Skeletal muscle tissue (tissue), 3 donors: ENCODE measurements at regions not wholly inside any gene's neighbourhood (a gene's known extent, or its start where the extent isn't known, plus 50 kb on each side); places are given as distances from the start of the nearest gene placed in this dataset.
"Not testable (repeated sequence)": the region's sequence is repeated elsewhere in the genome, so short reads cannot be mapped to it uniquely, and the experiment has no call there.

ENCODE experiments used
- H3K27ac ChIP-seq: one replicate; pipeline ENCODE4 v1.7.0; 2013; ENCODE audit warnings: mild to moderate bottlenecking, low read depth, low read length, inconsistent platforms
- H3K27me3 ChIP-seq, 3 donors: one replicate each; pipeline ENCODE4 v1.7.0; 2013; ENCODE audit warnings: low read length in 3 of 3; ENCODE audit not compliant: control insufficient read depth in 3 of 3, insufficient read depth in 3 of 3
- H3K36me3 ChIP-seq, 3 donors: one replicate each; pipeline ENCODE4 v1.7.0; 2013; ENCODE audit warnings: low read length in 3 of 3; ENCODE audit not compliant: control insufficient read depth in 3 of 3, insufficient read depth in 3 of 3
- H3K4me1 ChIP-seq, 3 donors: one replicate each; pipeline ENCODE4 v1.7.0; 2013; ENCODE audit warnings: low read length in 3 of 3, mild to moderate bottlenecking in 3 of 3; ENCODE audit not compliant: control insufficient read depth in 3 of 3, insufficient read depth in 3 of 3
- H3K4me3 ChIP-seq, 3 donors: one replicate each; pipeline ENCODE4 v1.7.0; 2013; ENCODE audit warnings: low read length in 3 of 3
- H3K9ac ChIP-seq, 3 donors: one replicate each; pipeline ENCODE4 v1.7.0; 2013; ENCODE audit warnings: low read length in 3 of 3, mild to moderate bottlenecking in 3 of 3, moderate library complexity in 2 of 3, low read depth in 1 of 3
- H3K9me3 ChIP-seq, 3 donors: one replicate each; pipeline ENCODE4 v1.7.0; 2013; ENCODE audit warnings: low read length in 3 of 3; ENCODE audit not compliant: control insufficient read depth in 3 of 3
- donor health status: Osteomylitis.

DNA sequence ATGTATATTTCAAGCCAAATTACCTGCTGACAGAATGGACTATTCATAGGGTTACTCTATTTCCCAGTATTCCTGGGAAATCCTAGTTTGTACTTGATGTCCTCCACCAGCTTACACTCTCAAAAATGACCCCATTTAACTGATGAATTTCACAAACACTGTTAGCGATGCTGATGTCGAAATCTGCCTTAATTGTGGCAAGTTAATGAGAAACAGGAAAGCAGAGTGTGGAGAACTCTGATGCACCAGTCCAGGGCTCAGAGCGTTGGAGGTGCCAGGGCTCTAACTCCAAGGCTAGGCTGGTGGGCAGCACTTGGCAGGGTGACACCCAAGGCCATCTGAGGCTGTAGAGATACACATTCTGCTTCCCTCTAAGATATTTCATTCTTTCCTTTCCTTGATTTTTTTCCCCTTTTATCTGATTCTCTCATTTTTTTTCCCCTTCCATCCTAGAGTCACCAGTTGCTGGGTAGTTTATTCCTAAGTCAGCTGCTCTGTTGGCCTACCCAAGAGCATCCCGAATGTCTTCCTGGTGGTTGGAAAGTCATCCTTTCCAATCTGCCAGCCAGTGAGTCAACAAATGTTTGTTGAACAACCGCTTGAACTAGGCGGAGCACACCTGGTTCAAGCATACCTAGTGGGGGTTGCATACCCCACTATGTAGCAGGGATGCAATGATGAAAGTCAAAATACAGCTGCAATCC is 525.0 kb upstream of the NRP1 start:
- Histone ChIP-seq H3K9me3 (no peaks in the 10 kb centered on the region), H3K4me1 (peaks cover 0 to 2% (median 0%) of the 10 kb centered on the region in 3 donors), H3K4me3 (no peak overlapping the region), H3K27me3 (no peaks in the 10 kb centered on the region), H3K36me3 (no peaks in the 10 kb centered on the region), H3K27ac (no peak overlapping the region), H3K9ac (no peak overlapping the region)

DNA sequence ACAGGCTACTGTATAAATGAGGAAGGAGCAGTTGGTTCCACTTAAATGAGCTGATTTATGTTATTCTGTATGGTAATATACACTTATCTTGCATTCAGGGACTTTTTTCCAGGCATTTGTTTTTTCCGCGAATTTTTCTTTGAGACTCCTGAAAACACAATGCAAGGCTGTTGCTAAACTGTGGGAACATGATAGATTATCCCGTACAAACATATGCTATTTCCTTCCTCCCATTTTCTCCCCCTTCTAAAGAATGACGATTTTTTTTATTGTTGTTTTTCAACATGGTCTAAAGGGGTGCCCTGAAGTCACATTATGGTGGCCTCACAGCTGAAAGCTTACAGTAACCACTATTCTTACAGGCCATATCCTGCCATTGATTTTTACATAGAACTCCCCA is 523.9 kb upstream of the NRP1 start:
- Histone ChIP-seq H3K27me3 (no peaks in the 10 kb centered on the region), H3K4me3 (no peak overlapping the region), H3K36me3 (no peaks in the 10 kb centered on the region), H3K27ac (no peak overlapping the region), H3K9ac (no peak overlapping the region), H3K9me3 (no peaks in the 10 kb centered on the region), H3K4me1 (peaks cover 0 to 2% (median 0%) of the 10 kb centered on the region in 3 donors)

DNA sequence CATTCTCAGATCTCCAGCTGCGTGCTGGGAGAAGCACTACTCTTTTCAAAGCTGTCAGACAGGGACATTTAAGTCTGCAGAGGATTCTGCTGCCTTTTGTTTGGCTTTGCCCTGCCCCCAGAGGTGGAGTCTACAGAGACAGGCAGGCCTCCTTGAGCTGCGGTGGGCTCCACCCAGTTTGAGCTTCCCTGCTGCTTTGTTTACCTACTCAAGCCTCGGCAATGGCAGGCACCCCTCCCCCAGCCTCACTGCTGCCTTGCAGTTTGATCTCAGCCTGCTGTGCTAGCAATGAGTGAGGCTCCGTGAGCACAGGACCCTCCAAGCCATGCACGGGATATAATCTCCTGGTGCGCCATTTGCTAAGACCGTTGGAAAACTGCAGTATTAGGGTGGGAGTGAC is 518.8 kb upstream of the NRP1 start:
- H3K9ac ChIP-seq, H3K27ac ChIP-seq, H3K4me1 ChIP-seq, H3K27me3 ChIP-seq, H3K9me3 ChIP-seq, H3K36me3 ChIP-seq, H3K4me3 ChIP-seq: not testable (repeated sequence)

DNA sequence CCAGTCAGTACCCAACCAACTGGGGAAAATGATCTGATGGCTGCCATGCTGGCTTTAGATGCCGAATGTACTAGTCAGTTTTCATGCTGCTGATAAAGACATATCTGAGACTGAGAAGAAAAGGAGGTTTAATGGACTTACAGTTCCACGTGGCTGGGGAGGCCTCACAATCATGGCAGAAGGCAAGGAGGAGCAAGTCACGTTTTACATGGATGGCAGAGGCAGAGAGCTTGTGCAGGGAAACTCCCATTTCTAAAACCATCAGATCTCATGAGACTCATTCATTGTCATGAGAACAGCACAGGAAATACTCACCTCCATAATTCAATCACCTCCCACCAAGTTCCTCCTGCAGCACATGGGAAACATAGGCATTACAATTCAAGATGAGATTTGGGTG is 508.9 kb upstream of the NRP1 start:
- Histone ChIP-seq H3K4me1 (no peaks in the 10 kb centered on the region), H3K9ac (no peak overlapping the region), H3K9me3 (no peaks in the 10 kb centered on the region), H3K27me3 (no peaks in the 10 kb centered on the region), H3K36me3 (no peaks in the 10 kb centered on the region), H3K4me3 (no peak overlapping the region), H3K27ac (no peak overlapping the region)

DNA sequence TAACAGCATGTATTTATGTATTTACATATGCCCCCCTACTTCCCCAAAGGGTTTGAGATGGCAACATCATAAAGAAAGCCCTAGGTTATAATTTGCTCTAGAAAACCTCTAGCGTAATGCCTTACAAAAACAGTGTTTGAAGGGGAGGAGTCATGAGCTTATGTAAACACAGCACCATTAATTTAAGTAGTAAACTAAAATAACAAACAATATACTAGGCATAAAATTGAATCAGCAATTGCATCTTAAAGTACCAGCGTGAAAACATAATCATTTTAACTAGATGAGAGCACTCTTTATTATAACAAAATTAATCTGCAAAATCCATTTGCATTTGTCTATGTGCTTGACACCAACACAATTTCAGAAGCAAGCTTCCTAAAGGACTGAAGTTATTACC is 507.2 kb upstream of the NRP1 start:
- H3K4me1 ChIP-seq = no peaks in the 10 kb centered on the region
- H3K27ac ChIP-seq = no peak overlapping the region
- H3K9ac ChIP-seq = no peak overlapping the region
- no peaks in the 10 kb centered on the region for H3K9me3 ChIP-seq
- H3K36me3 ChIP-seq = no peaks in the 10 kb centered on the region
- no peaks in the 10 kb centered on the region for H3K27me3 ChIP-seq
- no peak overlapping the region for H3K4me3 ChIP-seq

DNA sequence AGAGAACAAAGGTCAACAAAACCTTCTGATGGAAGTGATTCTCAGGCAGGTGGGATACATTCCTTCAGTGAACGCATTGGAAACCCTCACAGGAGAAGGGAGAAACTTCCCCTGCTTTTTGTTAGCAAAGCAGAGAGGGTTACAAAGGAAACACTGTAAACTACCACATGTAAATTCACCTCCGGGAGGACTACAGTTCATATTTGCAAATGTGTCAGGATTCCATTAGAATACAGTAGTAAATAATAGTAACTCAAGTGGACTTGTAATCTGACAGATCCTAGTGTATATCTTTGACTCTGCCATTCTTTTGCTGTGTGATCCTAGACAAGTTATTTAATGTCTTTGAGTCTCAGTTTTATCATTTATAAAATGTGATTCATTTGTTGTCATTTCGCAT is 504.3 kb upstream of the NRP1 start:
- H3K27ac ChIP-seq = no peak overlapping the region
- no peaks in the 10 kb centered on the region for H3K27me3 ChIP-seq
- H3K36me3 ChIP-seq = no peaks in the 10 kb centered on the region
- H3K4me1 ChIP-seq = no peaks in the 10 kb centered on the region
- H3K9ac ChIP-seq = no peak overlapping the region
- no peaks in the 10 kb centered on the region for H3K9me3 ChIP-seq
- no peak overlapping the region for H3K4me3 ChIP-seq

DNA sequence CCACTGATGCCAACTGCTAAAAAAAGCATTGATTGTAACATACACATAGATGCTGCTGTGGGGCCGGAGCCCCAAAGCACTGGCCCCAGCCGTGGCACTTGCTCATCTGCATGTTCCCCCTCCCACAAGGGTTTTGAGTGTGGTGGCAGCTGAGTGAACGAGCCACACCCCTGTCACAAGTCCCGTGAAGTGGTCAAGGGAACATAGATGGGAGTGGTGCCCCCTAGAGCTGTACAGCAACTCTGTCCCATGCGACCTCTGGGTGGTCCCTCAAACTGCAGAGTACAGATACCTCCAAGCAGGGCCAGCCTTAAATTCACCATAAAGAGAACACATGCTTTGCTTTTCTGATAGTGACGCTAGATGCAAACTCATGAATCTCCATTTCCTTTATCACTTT is 503.3 kb upstream of the NRP1 start:
- Histone ChIP-seq H3K9ac (no peak overlapping the region), H3K27me3 (no peaks in the 10 kb centered on the region), H3K27ac (no peak overlapping the region), H3K36me3 (no peaks in the 10 kb centered on the region), H3K4me3 (no peak overlapping the region), H3K4me1 (no peaks in the 10 kb centered on the region), H3K9me3 (no peaks in the 10 kb centered on the region)

DNA sequence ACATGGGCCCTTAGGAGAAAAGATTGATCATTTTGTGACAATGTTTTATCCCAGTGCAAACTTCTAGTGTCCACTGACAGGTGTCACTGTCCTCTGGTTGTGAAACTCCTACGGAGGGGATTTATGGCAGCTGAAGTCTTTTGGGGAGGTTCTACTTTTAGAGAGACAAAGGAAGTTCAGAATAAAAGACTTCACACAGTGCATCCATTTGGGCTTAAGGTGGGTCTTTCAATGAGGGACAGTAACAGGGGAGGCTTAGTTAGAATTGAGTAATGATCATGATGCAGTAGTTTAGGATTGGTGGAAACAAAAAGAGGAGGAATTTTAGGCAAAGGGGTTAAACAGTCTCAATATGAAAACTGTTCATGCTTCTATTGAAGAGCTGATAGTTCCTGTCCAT is 501.1 kb upstream of the NRP1 start:
- Histone ChIP-seq H3K4me1 (no peaks in the 10 kb centered on the region), H3K27ac (no peak overlapping the region), H3K9ac (no peak overlapping the region), H3K36me3 (no peaks in the 10 kb centered on the region), H3K4me3 (no peak overlapping the region), H3K27me3 (no peaks in the 10 kb centered on the region), H3K9me3 (no peaks in the 10 kb centered on the region)

DNA sequence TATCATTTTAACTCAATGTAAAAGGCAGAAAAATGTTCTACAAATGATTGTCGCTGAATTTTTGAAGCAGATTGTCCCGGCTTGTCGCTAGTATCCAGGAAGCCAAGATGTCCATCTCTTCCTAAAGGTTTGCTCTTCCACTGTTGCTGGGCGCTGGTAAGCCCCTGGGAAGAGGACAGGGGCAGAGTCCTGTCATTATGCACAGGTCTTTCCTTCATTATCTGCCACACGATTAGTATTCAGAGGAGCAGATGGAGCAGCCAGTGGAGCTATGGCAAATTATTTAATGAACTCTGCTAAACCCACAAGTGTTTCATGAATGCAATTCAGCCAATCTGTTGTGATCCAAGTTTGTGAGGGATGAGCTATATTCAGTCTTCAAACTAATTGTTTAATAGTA is 499.1 kb upstream of the NRP1 start:
- no peak overlapping the region for H3K27ac ChIP-seq
- no peaks in the 10 kb centered on the region for H3K27me3 ChIP-seq
- H3K9me3 ChIP-seq = no peaks in the 10 kb centered on the region
- no peaks in the 10 kb centered on the region for H3K4me1 ChIP-seq
- no peak overlapping the region for H3K4me3 ChIP-seq
- H3K36me3 ChIP-seq = no peaks in the 10 kb centered on the region
- no peak overlapping the region for H3K9ac ChIP-seq

DNA sequence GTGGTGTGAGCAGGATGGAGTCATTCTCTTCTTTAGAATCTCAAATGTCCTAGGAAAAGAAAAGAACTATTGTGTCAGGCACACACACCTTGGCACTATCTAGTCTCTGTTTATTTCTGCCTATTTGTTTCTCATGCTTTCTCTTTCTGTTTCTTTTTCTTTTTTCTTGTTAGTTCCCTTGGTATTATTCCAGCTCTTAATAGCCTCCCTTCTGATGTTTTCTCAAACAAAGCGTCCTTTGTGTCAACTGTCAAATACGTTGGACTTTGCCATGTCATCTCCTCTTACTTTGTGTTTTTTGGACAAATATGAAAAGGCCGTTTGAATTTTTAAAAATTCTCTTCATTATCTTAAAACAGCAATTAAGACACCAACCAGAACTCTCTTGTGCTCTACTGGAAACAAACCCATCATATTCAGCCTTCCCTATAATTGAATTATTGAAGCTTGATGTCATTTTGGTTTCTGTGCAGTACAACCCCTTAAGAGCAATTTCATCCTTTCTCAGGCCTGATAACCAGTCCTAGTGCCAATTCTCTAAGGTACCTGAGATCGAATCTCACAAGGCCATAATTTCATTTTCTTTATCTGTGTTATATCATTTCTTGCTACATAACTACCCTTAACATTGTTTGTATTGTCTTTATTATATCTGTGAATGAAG is 497.8 kb upstream of the NRP1 start:
- Histone ChIP-seq H3K27me3 (no peaks in the 10 kb centered on the region), H3K4me1 (no peaks in the 10 kb centered on the region), H3K9me3 (no peaks in the 10 kb centered on the region), H3K9ac (no peak overlapping the region), H3K36me3 (no peaks in the 10 kb centered on the region), H3K4me3 (no peak overlapping the region), H3K27ac (no peak overlapping the region)
